Mononuclear cell (primary cell): ENCODE measurements at regions not wholly inside any gene's neighbourhood (a gene's known extent, or its start where the extent isn't known, plus 50 kb on each side); places are given as distances from the start of the nearest gene placed in this dataset.

Experiments used
- H3K27me3 ChIP-seq: 2 replicates; pipeline ENCODE4 v1.6.0; 2011; ENCODE audit warnings: low read length, control low read depth; ENCODE audit not compliant: insufficient read depth
- H3K4me1 ChIP-seq: 2 replicates; pipeline ENCODE4 v1.5.1; 2011; ENCODE audit warnings: mild to moderate bottlenecking, low read length, control low read depth; ENCODE audit not compliant: insufficient read depth
- H3K4me3 ChIP-seq: 2 replicates; pipeline ENCODE4 v1.5.1; 2011; ENCODE audit warnings: mild to moderate bottlenecking, low read length, moderate library complexity
- H3K9me3 ChIP-seq: 2 replicates; pipeline ENCODE4 v1.5.1; 2011; ENCODE audit warnings: low read depth, mild to moderate bottlenecking, control low read depth, low read length

DNA sequence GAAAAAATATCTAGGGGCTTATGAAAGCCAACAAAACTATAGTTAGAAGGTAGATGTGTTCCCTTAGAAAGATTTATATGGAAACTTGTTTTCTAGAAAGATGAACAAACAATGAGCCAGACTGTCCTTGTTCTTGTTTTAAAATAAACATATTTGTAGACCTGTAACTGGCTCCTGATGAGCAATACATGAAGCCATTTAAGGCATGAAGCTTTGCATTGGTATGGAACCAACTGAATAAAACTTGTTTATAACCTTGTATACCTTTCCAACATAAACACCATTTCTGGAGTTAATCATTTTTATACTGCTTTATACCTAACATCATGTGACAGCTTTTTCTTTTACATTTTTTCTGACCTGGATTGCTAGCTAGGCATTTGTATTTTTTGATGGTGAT, 247.8 kb downstream of the PRL start:
- H3K9me3 ChIP-seq = no peaks in the 10 kb centered on the region
- no peaks in the 10 kb centered on the region for H3K4me1 ChIP-seq
- no peak overlapping the region for H3K4me3 ChIP-seq
- no peaks in the 10 kb centered on the region for H3K27me3 ChIP-seq

DNA sequence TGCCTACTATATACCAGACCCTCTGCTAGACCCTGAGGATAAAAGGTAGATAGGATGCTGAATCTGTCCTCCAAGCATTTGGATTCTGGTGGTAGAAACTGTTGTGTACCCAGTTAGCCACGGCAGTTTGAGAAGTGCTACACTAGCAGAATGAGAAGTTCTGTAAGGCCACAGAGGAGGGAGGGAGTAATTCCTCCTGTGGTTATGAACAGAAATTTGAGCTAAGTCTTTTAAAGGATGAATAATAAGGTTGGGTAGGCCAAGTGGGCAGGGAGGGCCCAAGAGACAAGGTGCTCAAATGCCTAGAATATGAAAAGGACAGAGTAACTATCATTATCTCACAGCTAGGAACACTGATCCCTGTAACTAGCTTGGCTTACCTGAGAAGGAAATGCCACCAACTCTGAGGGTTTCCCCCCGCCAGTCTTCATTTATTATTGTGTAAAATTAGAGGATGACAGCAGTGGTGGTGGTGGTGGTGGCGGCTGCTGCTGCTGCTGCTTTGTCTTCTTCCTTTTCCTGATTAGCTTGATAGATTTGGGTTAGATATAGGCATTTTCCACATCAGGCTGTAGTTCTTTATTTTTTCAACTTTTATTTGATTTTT, 243.3 kb downstream of the PRL start:
- Histone ChIP-seq H3K9me3 (no peaks in the 10 kb centered on the region), H3K4me3 (no peak overlapping the region), H3K27me3 (no peaks in the 10 kb centered on the region), H3K4me1 (no peaks in the 10 kb centered on the region)

DNA sequence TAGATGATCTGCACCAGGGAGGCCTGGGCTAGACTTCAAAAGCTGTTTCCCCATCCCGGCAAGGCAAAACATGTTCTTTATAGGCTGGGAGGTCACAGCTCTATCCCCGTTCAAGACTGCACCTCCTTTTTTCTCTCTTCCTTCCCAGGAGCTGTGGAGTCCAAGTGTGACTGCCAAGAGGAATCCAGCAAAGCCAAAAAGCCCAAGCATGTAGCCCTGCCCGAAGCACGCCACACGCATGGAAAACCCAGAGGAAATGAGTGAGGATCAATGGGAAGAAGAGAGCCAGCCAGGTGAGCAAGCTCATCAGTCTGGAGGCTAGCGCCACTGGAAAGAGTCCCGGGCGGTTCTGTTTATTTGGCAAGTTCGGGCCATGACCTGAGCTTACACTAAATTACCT, 240.4 kb downstream of the PRL start:
- Histone ChIP-seq H3K4me3 (no peak overlapping the region), H3K27me3 (no peaks in the 10 kb centered on the region), H3K4me1 (no peaks in the 10 kb centered on the region), H3K9me3 (no peaks in the 10 kb centered on the region)

DNA sequence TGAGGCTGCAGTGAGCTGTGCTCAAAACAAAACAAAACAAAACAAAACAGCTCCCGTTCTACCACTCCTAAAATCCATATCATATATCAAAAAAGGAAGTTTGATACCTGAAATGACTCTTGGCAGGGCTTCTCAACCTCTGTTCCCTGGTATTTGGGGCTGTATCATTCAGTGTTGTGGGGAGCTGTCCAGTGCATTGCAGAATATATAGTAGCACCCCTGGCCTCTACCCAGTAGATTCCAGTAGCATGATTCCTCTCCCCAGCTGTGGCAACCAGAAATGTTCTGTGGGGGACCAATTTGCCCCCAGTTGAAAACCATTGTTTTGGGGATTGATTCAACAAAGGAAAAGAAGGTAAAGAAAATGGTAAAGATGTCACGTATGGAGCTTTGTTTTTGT, 238.9 kb downstream of the PRL start:
- H3K9me3 ChIP-seq = no peaks in the 10 kb centered on the region
- no peaks in the 10 kb centered on the region for H3K27me3 ChIP-seq
- H3K4me3 ChIP-seq = no peak overlapping the region
- peaks cover 7% of the 10 kb centered on the region for H3K4me1 ChIP-seq

DNA sequence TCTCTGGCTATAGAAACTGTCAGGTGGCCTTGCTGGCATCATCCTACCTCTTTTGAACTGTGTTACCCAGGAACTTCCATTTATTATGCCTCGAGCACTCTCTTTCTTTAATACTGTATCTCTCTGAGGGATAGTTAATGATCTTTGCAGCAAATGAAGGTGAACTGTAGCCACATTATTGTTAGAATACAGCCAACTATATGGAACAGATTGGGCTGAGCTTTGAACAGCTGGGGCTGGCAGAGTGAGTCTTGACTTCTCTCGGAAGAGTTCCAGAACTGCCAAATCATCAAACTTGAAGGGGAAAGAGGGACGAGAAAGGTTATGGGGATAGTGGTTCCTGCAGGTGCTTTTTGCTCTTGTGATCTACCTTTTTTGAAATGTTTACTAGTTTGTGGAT, 237.7 kb downstream of the PRL start:
- Histone ChIP-seq H3K27me3 (no peaks in the 10 kb centered on the region), H3K9me3 (no peaks in the 10 kb centered on the region), H3K4me3 (no peak overlapping the region), H3K4me1 (peaks cover 15% of the 10 kb centered on the region)

DNA sequence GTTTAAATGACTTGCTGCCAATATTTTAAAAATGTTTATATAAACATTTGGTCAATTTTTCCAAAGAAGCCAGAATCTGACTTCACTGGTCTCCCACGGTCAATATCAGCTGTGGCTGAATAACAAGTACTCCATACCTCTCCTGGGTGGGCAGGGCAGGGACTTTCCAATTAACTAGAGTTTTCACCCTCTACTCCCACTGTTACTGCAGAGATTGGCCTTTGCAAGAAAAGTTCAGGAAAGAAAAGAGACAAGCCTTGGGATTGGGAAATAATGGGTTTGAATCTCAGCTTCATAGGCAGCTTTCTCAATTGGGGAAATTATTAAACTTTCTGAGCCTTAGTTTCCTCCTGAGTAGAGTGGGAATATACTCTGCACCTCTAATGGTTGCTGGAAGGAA, 236.9 kb downstream of the PRL start:
- Histone ChIP-seq H3K4me3 (no peak overlapping the region), H3K9me3 (no peaks in the 10 kb centered on the region), H3K27me3 (no peaks in the 10 kb centered on the region), H3K4me1 (peaks cover 15% of the 10 kb centered on the region)

DNA sequence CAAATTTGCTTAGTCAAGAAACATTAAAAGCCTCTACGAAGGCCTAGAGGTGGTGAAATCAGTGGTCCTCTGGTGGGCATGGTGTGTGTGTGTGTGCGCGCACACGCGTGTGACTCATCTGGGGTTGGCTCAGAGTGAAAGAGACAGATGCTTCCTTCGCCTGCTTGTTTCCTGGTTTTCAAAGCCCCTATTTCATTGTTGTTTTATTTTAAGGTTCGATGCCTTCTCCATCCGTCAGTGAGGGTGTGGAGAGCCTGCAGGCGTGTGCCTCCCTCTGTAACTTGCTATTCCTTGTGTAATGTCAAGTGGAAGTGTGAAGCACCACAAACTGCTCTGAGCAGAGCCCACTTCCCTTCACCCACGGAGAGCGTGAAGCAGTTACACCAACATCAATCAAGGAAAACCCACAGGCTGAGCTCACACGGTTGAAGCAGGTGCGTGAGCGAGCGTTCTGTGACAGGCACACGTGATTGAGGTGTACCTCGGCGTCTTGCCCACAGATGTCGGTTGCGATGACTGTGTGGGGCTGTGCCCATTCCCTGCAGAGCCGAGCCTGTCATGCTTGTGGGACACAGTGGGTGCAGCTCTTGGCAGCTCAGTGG, 233.9 kb downstream of the PRL start:
- Histone ChIP-seq H3K4me3 (no peak overlapping the region), H3K9me3 (no peaks in the 10 kb centered on the region), H3K4me1 (peaks cover 15% of the 10 kb centered on the region), H3K27me3 (no peaks in the 10 kb centered on the region)

DNA sequence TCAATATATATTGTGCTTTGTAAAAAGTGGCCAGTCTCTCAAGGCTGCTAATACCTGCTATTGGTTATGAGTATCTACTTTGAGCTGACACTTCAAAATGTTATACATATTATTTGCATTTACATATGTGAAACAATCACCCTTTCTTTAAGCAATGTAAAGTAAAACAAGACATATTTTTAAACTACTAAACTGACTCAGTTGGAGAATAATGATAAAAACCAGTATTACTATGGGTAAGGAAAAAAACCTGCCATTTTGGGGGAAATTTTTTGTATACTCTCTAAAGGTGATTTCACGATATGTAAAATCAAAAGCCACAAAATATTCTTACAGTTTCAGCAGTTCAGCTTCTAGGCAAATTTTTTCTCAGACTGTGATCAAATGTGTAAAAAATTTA, 232.3 kb downstream of the PRL start:
- Histone ChIP-seq H3K27me3 (no peaks in the 10 kb centered on the region), H3K9me3 (no peaks in the 10 kb centered on the region), H3K4me3 (no peak overlapping the region), H3K4me1 (peaks cover 15% of the 10 kb centered on the region)

DNA sequence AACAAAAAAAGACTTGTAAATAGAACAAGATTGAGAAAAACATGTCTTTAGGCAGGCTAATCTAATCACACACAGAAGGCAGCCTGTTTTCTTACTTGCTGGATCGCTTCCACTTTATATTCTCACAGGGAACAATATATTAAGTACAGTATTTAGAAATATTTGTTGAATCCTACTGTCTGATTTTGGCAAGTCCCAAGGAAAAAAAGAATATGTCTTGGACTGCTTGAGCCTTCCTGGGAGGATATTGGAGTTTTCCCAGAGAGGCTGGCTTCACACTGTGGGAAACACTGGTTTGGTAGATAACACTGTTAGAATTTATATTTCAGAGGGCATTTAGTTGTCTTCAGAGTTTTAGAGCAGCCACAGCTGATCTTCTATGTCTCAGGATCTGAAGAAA, 229.7 kb downstream of the PRL start:
- Histone ChIP-seq H3K9me3 (no peaks in the 10 kb centered on the region), H3K27me3 (no peaks in the 10 kb centered on the region), H3K4me1 (peaks cover 28% of the 10 kb centered on the region), H3K4me3 (no peak overlapping the region)

DNA sequence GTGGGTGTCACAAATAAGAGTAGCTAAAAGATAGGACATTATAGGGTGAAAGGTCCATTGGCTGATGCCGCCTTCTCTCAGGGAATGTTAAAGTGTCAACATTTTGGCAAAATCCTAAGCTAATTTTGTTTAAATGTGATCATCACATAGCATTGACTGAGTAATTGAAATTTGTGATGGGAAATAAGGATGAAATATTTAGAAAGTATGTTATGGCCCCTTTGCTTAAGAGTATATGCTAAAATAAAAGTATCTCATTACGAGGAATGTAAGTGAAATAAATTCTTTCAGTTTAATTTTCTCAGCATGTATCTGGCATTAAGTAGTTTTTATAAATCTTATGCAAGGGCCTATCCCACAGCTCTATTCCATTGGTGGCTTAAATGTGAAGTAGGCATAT, 229.2 kb downstream of the PRL start:
- no peaks in the 10 kb centered on the region for H3K27me3 ChIP-seq
- no peak overlapping the region for H3K4me3 ChIP-seq
- no peaks in the 10 kb centered on the region for H3K9me3 ChIP-seq
- peaks cover 26% of the 10 kb centered on the region for H3K4me1 ChIP-seq

DNA sequence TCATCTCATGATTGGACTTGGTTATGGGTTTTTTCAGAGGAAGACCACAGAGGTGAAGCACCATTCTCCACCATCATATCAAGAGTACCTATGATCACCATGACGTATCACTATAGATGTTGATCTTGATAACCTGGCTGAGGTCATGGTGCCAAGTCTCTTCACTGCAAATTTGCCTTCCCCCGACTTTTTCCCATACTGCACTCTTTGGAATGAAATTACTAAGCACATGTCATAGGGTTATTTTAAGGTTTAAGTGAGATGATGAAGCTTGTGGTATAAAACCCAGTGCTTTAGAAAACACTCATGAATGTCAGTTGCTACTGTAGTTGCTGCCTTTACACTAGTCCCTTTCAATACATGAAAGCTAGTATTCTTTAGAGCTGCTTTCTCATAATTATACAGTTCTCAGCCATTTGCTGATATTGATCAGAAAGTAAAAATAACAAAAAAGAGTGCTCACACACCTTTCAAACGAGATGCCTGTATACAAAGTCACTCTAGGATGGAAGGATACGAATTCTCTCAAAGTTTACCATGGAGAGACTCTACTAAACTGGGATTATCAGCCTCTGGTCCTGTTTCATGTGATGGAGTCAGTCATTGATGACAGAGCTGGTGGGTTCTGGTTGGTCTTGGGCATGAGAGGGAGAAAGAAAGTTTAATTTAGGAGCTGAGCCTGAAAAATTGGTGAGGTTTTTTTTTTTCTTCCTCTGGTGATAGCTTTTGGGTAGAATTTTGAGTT, 228.1 kb downstream of the PRL start:
- H3K9me3 ChIP-seq = no peaks in the 10 kb centered on the region
- H3K4me3 ChIP-seq = no peak overlapping the region
- H3K4me1 ChIP-seq = peaks cover 24% of the 10 kb centered on the region
- H3K27me3 ChIP-seq = no peaks in the 10 kb centered on the region

DNA sequence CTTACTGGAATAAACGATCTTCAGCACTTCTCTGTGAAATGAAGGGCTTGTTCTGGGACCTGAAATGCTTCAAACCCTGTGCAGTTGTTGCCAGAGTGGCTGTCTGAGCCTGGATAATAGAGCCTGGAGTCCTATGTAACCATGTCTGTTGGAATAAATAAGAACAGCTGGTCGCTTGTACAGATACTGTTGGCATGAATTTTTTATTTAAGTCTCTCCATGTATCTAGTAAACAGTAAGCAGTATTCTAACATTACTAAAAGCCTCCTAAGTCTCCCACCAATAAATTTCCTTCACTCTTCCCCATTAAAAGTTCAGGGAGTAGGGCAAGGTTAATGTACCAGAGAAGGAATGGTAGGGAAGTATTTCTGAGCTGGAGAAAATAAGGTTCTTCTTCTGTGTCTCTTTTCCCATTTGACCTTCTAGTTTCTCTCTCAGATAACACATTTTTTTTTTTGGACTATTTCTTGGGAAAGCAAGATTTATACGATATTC, 227.5 kb downstream of the PRL start:
- peaks cover 29% of the 10 kb centered on the region for H3K4me1 ChIP-seq
- H3K9me3 ChIP-seq = no peaks in the 10 kb centered on the region
- no peaks in the 10 kb centered on the region for H3K27me3 ChIP-seq
- H3K4me3 ChIP-seq = no peak overlapping the region

DNA sequence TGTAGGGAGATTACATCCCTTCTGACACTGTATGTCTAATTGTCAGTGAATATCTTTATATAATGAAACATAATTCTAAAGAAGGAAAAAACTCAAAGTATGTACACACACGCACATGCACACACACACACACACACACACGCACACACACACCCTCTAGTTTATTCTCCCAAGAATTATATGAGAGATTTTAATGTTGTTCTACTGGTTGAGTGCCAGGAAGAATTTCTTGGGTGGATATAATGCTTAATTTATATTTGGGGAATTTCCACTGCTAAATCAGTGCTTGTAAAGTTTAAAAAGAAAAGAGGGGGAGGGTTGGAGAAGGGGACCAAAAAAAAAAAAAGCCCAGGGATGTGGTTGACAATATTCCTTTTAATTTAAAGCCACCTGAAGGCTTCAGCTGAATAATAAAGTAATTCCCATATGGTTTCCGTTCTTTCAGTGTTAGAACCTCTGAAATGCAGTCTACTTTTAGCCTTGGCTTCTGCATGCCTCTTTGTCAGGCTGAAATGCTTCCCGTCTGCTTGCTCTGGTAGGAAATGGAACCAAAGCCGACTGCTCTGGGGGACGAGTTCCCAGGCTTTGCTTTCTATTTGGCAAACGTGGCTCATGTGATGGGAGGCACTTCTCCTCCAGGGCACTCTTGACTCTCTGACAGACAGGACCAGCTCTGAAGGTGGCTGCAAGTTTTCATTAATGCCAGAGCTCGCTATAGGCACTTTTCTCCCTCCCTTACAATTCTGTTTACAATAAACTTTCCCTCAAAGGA, 225.4 kb downstream of the PRL start:
- Histone ChIP-seq H3K4me1 (peaks cover 29% of the 10 kb centered on the region), H3K9me3 (no peaks in the 10 kb centered on the region), H3K4me3 (no peak overlapping the region), H3K27me3 (no peaks in the 10 kb centered on the region)

DNA sequence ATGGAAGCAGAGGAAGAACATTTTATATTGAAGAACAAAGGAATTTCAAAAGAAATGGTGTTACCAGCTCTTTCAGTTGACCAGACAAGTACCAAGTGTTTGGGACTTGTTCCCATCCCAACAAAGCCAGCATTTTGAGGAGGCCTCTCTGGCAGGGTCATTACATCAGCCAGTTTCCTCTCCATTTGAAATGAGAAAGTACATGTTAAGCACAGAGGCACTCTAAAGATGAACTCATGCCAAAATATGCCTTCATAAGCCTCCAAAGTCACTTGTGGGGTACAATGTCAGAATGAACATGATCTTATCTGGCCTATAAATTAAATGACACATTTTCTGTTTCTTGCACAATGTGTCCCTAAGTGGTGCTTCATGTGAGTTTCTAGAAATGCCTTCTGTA, 223.9 kb downstream of the PRL start:
- Histone ChIP-seq H3K4me3 (no peak overlapping the region), H3K4me1 (peaks cover 29% of the 10 kb centered on the region), H3K9me3 (no peaks in the 10 kb centered on the region), H3K27me3 (no peaks in the 10 kb centered on the region)

DNA sequence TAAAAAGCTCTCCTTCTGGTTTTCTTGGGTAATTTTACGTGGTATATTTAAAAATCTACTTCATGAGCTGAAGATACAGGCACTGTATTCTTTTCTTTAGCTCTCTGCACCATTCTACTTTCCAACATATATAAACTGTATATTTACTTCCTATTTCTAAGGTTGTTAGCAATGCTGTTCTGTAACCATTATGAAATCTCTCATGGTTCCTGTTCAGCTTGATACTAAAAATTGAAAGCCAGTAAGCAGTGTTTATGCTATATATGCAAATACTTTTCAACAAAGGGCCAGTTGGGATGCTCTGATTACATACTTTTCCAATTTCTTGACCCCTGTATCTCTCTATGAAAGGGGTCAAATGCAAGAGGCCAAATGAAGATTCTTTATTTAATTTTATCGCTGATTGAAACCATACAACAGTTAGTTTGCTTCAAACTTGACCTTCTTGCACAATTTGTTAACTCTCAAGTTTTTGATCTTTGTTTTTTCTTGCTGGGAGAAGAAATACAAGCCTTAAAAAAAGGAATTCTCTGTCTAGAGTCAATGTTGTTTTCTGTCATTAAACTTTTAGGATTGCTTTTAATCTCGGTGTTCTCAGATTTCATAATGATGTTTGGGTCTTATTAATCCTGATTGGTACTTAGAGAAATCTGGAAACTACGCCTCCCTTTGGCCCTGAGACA, 223.2 kb downstream of the PRL start:
- Histone ChIP-seq H3K9me3 (no peaks in the 10 kb centered on the region), H3K4me1 (peaks cover 29% of the 10 kb centered on the region), H3K27me3 (no peaks in the 10 kb centered on the region), H3K4me3 (no peak overlapping the region)
